HEK293T (cell line): ENCODE measurements at regions not wholly inside any gene's neighbourhood (a gene's known extent, or its start where the extent isn't known, plus 50 kb on each side); places are given as distances from the start of the nearest gene placed in this dataset.

Experiments used
- ARNT ChIP-seq: fragments of 450-650 bp; IDR thresholded peaks from 2 replicates; pipeline ENCODE4 v1.6.1; 2017; ENCODE audit warnings: mild to moderate bottlenecking
- BHLHE40 ChIP-seq: fragments of 450-650 bp; IDR thresholded peaks from 2 replicates; pipeline ENCODE4 v1.6.1; 2016; ENCODE audit warnings: mild to moderate bottlenecking, moderate library complexity, borderline replicate concordance
- CTBP1 ChIP-seq: fragments of 450-650 bp; IDR thresholded peaks from 2 replicates; pipeline ENCODE4 v1.6.1; 2016; ENCODE audit warnings: borderline replicate concordance
- ELF4 ChIP-seq: fragments of 450-650 bp; IDR thresholded peaks from 2 replicates; pipeline ENCODE4 v1.6.1; 2017; ENCODE audit warnings: antibody characterized with exemption
- FOXA1 ChIP-seq: fragments of 450-650 bp; IDR thresholded peaks from 2 replicates; pipeline ENCODE4 v1.6.1; 2016; ENCODE audit warnings: mild to moderate bottlenecking
- L3MBTL2 ChIP-seq: fragments of 450-650 bp; conservative IDR thresholded peaks from 2 replicates; pipeline ENCODE4 v1.6.1; 2016; ENCODE audit warnings: mild to moderate bottlenecking
- SP1 ChIP-seq: fragments of 450-650 bp; IDR thresholded peaks from 2 replicates; pipeline ENCODE4 v1.6.1; 2017
- SUZ12 ChIP-seq: fragments of 450-650 bp; IDR thresholded peaks from 2 replicates; pipeline ENCODE4 v1.6.1; 2016; ENCODE audit warnings: mild to moderate bottlenecking
- ZNF384 ChIP-seq: fragments of 450-650 bp; IDR thresholded peaks from 2 replicates; pipeline ENCODE4 v1.6.1; 2016

GRCh38 chr7:41822259-41822817 is 119.4 kb upstream of the INHBA start:
- no peak for TF ChIP-seq ELF4
- TF ChIP-seq CTBP1 = no peak
- no peak for TF ChIP-seq FOXA1
- TF ChIP-seq SUZ12 = no peak
- TF ChIP-seq ZNF384 = no peak
- TF ChIP-seq SP1 = no peak
- TF ChIP-seq BHLHE40 = no peak
- TF ChIP-seq L3MBTL2 = no peak
- no peak for TF ChIP-seq ARNT
